ENCODE measurements at regions not wholly inside any gene's neighbourhood (a gene's known extent, or its start where the extent isn't known, plus 50 kb on each side); places are given as distances from the start of the nearest gene placed in this dataset.

DNA sequence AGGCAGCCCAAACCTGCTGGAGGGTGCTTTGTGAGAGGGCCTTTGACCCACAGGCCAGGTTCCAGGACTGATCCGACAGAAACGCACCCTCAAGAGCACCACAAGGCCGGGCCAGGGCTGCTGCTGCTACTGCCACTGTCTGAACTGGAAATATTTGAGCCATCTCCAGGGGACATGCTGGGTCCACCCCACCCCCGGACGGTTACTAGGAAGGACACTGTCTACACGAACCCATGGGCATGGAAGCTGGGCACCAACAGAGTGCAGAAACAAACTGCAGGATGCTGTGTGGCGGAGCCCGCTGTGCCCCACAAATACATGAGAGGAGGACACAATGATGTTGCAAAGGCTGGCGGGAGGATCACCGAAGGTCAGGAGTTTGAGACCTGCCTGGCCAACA, 283.7 kb downstream of the CTTN start:
- TF ChIP-seq POLR2A (IDR thresholded peaks at IDR 0.05; ENCODE audit: low read length) (no peak), GATA1 (IDR thresholded peaks at IDR 0.05; ENCODE audit: low read depth, low read length) (no peak)

Measured in erythroblast (primary cell).